Kidney (tissue), 13 donors: ENCODE measurements at regions not wholly inside any gene's neighbourhood (a gene's known extent, or its start where the extent isn't known, plus 50 kb on each side); places are given as distances from the start of the nearest gene placed in this dataset.

ENCODE experiments used
- DNase-seq, 5 donors: peaks; one replicate each; pipeline ENCODE4 v3.0.0-alpha.2; 2013 to 2020
- FAIRE-seq: peaks from 2 replicates; lab custom pipeline; 2012; peaks lifted over from hg19 to GRCh38; lab: Jason Lieb, UNC
- H3K27ac ChIP-seq, 2 donors: one replicate each; pipeline ENCODE4 v1.7.0; 2013; ENCODE audit warnings: low read depth in 2 of 2, low read length in 2 of 2, inconsistent platforms in 1 of 2
- H3K27me3 ChIP-seq: one replicate; pipeline ENCODE4 v1.7.1; 2013; ENCODE audit warnings: low read length, inconsistent platforms; ENCODE audit not compliant: control insufficient read depth, insufficient read depth
- H3K36me3 ChIP-seq, 3 donors: one replicate each; pipeline versions ENCODE4 v1.7.0 to v1.7.1; 2013; ENCODE audit warnings: low read length in 3 of 3, control low read depth in 1 of 3, inconsistent platforms in 1 of 3; ENCODE audit not compliant: insufficient read depth in 3 of 3, control insufficient read depth in 2 of 3
- H3K4me1 ChIP-seq, 3 donors: one replicate each; pipeline versions ENCODE4 v1.7.0 to v1.7.1; 2013; ENCODE audit warnings: low read length in 3 of 3, inconsistent platforms in 1 of 3, low read depth in 1 of 3; ENCODE audit not compliant: control insufficient read depth in 2 of 3, insufficient read depth in 2 of 3
- H3K4me3 ChIP-seq, 3 donors: one replicate each; pipeline versions ENCODE4 v1.7.0 to v1.8.1; 2013; ENCODE audit warnings: low read length in 3 of 3, control low read depth in 1 of 3, inconsistent platforms in 1 of 3
- H3K9ac ChIP-seq, 3 donors: one replicate each; pipeline versions ENCODE4 v1.7.0 to v1.7.1; 2013; ENCODE audit warnings: low read length in 3 of 3, control low read depth in 1 of 3, inconsistent platforms in 1 of 3
- H3K9me3 ChIP-seq, 3 donors: one replicate each; pipeline versions ENCODE4 v1.7.0 to v1.7.1; 2013; ENCODE audit warnings: low read length in 3 of 3, control low read depth in 1 of 3, inconsistent platforms in 1 of 3; ENCODE audit not compliant: control insufficient read depth in 2 of 3, insufficient read depth in 1 of 3
- CTCF ChIP-seq: IDR thresholded peaks from 3 replicates; pipeline ENCODE4 v1.5.1; 2012; ENCODE audit warnings: mild to moderate bottlenecking, moderate library complexity, borderline replicate concordance; ENCODE audit not compliant: insufficient read depth; ENCODE audit errors: extremely low read depth
- intact Hi-C: fragments of 100-400 bp; cut with DNase I; formaldehyde crosslinking; loops from one replicate; pipeline ENCODE4 v1.11.1; 2022
- donor health status: control.
- donor health status: control.
- donor health status: control.
- donor health status: control.
- donor health status: control.
- donor health status: DM: yes; HTN: yes; CAD: no.
- donor health status: Normal renal cell carcinoma (clear cell type).

DNA sequence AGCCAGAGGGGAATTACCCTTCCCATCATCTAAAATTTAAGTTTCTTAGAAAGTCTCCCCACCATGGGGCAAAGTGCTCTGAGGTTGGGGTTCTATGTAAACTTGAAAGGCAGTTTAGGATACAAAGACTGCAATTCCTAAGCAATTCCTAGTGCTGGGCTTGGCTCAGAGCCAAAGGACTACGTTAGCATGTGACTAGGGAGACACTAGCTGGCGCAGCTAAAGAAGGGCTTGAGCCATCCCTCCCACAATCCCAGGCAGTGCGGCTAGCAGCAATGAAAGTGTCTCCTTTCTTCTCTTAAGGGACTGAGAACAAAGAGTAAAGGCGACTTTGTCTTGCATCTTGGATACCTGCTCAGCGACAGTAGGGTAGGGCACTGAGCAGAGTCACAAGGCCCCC lies 306.6 kb upstream of the FKBP1C start:
- Histone ChIP-seq H3K9me3 (peaks cover 0 to 3% (median 0%) of the 10 kb centered on the region in 3 donors), H3K4me1 (no peaks in the 10 kb centered on the region)
- no peak for TF ChIP-seq CTCF

DNA sequence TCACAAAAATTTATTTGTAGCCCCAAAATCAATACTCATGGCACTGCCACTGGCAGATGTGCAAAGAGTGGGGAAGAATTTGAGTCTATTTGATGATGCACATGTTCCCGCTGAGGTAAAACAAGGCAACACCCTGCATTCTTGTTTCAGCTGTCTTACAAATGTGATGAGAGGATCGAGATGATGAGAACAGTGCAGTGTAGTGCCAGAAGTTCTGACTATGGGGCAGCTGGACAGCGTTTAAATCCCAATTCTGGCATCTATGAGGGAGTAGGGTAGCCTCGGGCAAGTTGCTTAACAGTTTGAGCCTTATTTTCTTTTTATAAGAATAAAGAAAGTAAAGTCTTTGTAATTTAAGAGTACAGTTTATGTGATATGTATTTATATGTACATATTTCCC lies 296.7 kb upstream of the FKBP1C start:
- Histone ChIP-seq H3K9ac (no peak overlapping the region), H3K4me1 (no peaks in the 10 kb centered on the region), H3K27me3 (no peaks in the 10 kb centered on the region), H3K36me3 (no peaks in the 10 kb centered on the region), H3K9me3 (no peaks in the 10 kb centered on the region), H3K27ac (no peak overlapping the region), H3K4me3 (no peak overlapping the region)
- TF ChIP-seq CTCF = no peak
- DNase-seq (no peak), FAIRE-seq (no peak)
- intact Hi-C loops = no loop called here

More for the DNA sequence above, 306.6 kb upstream of the FKBP1C start:
- Histone ChIP-seq H3K27me3 (no peaks in the 10 kb centered on the region), H3K4me3 (no peak overlapping the region), H3K27ac (no peak overlapping the region), H3K36me3 (no peaks in the 10 kb centered on the region), H3K9ac (no peak overlapping the region)
- intact Hi-C loops = no loop called here
- FAIRE-seq = no peak
- no peak for DNase-seq

DNA sequence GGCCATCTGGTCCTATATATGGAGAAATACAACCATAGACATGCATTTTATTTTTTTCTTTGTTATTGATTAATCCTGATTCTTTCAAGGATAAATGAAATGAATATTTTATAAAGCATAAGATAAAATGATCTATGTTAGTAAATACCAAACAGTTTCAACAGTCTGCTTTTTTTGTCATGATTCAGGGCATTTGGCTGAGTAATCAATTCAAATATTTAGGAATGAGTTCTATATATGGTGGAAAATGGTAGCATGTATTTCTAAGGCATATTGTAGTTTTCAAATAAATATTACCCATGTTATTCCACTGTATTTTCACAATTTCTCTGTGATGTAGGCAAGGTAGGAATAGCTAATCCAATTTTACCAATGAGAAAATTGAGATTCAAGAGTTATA lies 287.5 kb upstream of the FKBP1C start:
- no peak overlapping the region for H3K9ac ChIP-seq
- FAIRE-seq (no peak), DNase-seq (no peak)
- intact Hi-C loops = no loop called here
- no peaks in the 10 kb centered on the region for H3K27me3 ChIP-seq
- H3K4me3 ChIP-seq = no peak overlapping the region
- H3K36me3 ChIP-seq = no peaks in the 10 kb centered on the region
- TF ChIP-seq CTCF = no peak
- no peaks in the 10 kb centered on the region for H3K9me3 ChIP-seq
- no peak overlapping the region for H3K27ac ChIP-seq
- H3K4me1 ChIP-seq = no peaks in the 10 kb centered on the region

DNA sequence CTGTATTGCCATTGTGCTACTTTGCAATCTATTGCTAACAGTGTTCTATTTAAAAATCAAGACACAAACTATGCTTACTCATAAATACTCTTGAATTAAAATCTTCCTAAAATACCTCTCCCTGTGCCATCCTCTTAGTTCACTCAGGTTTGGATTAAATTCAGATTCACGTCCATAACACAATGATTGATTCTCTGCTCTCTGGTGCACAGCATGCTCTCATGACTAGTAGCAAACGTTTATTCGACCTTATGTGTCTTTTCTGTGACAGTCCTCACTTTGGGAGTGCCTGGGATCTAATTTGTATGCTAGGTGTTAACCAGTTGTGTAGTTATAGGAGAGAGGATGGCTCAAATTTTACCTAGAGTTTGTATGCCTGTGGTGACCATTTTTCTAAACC lies 270.4 kb upstream of the FKBP1C start:
- FAIRE-seq (no peak), DNase-seq (no peak)
- Histone ChIP-seq H3K27me3 (no peaks in the 10 kb centered on the region), H3K4me1 (no peaks in the 10 kb centered on the region), H3K27ac (no peak overlapping the region), H3K36me3 (no peaks in the 10 kb centered on the region), H3K4me3 (no peak overlapping the region), H3K9me3 (no peaks in the 10 kb centered on the region), H3K9ac (no peak overlapping the region)
- no peak for TF ChIP-seq CTCF
- intact Hi-C loops = no loop called here
